GM12865 (cell line): ENCODE measurements at regions not wholly inside any gene's neighbourhood (a gene's known extent, or its start where the extent isn't known, plus 50 kb on each side); places are given as distances from the start of the nearest gene placed in this dataset.

ENCODE experiments used
- DNase-seq: peaks from one replicate; pipeline ENCODE4 v3.0.0; 2010; ENCODE audit warnings: low read depth
- H3K4me3 ChIP-seq: 2 replicates; pipeline ENCODE4 v1.5.1; 2011; ENCODE audit warnings: mild to moderate bottlenecking, low read depth, low read length, control low read depth
- TF ChIP-seq, protein P1 (sequence below): IDR thresholded peaks from 2 replicates; pipeline ENCODE4 v1.5.1; 2011; ENCODE audit warnings: low read length, control low read depth, low read depth, inconsistent platforms; ENCODE audit not compliant: insufficient read depth; ENCODE audit errors: missing control alignments

DNA sequence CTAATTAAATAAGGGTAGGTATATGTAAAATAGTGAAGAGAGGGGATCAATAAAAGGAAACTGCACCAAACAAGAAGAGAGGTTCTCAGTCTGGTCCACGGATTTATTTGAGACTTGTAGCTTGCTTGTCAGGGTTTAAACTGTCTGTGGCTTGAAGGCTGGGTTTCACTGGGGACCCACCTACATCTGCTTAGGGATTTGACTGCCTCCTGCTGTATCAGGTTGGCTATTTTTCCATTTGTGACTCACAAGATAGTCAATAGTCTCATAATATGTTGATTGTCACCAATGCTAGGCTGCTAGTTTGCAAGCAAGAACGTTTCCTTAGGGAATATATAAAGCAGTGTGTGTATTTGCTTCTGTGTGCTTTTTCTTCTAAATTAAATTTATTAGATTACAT, 1950.7 kb upstream of the IGFBP7 start:
- TF ChIP-seq, protein P1, sequence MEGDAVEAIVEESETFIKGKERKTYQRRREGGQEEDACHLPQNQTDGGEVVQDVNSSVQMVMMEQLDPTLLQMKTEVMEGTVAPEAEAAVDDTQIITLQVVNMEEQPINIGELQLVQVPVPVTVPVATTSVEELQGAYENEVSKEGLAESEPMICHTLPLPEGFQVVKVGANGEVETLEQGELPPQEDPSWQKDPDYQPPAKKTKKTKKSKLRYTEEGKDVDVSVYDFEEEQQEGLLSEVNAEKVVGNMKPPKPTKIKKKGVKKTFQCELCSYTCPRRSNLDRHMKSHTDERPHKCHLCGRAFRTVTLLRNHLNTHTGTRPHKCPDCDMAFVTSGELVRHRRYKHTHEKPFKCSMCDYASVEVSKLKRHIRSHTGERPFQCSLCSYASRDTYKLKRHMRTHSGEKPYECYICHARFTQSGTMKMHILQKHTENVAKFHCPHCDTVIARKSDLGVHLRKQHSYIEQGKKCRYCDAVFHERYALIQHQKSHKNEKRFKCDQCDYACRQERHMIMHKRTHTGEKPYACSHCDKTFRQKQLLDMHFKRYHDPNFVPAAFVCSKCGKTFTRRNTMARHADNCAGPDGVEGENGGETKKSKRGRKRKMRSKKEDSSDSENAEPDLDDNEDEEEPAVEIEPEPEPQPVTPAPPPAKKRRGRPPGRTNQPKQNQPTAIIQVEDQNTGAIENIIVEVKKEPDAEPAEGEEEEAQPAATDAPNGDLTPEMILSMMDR: no peak
- no peak overlapping the region for H3K4me3 ChIP-seq
- no peak for DNase-seq

DNA sequence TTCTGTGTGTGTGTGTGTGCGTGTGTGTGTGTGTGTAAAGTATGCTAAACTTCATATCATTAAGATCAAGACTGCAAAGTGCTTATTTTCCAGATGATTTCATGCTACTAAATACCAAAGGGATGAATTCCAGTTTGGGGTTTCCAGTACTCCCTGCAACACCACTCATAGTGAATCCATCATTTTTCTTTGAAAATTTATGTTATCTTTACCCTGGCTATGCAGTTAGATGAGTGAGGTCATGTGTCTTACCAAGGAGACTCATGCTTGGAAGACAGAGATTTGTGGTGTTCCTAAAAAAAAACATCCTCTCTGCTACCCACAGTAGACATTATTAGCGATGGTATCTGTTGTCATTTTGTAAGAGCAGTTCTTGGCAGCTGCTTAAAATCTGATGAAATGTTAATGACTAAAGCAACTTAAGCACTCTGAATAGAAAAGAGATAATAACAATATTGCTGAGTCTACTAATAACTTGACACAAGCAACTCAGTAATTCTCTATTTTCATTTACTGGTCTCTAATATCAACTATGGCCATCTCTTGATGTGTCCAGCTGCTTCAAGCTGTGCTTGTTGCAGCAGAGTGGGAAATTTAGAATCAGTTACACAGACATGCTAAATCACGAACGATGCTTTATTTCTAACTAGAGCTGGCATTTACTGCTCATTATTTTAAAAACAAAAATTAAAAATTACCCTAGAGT, 1953.0 kb upstream of the IGFBP7 start:
- no peak overlapping the region for H3K4me3 ChIP-seq
- TF ChIP-seq, protein P1: no peak
- DNase-seq: no peak

DNA sequence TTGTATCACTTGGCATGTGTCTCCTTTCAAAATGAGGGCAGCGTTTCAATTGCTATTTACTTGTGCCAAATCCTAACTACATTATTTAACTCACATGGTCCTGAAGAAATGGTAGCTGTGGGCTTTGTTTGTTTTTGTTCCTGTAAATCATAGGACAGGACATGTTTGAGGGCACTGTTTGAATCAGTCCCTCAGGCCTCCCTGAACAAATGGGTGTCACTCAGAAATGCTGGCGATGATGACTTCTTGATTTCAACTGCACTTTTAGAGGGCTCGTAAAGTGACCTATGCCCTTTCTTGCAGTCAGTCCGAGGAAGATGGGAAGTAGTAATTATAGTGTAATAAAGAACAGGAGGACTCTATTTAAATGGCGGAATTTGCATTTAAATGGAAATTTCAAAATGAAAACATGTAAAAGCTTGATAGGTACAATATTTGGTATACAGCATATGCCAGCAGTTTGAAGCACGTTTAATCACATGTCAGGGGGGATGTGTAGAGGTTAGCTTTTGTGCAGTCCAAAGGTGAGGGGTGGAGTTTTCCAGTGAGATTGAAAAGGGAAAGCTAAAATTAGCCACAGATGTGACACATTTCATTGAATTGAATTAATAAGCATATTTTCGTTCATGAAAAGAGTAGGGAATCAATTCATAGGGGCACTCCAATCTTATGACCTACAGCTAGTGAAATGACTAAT, 1958.7 kb upstream of the IGFBP7 start:
- no peak overlapping the region for H3K4me3 ChIP-seq
- TF ChIP-seq, protein P1: no peak
- no peak for DNase-seq

DNA sequence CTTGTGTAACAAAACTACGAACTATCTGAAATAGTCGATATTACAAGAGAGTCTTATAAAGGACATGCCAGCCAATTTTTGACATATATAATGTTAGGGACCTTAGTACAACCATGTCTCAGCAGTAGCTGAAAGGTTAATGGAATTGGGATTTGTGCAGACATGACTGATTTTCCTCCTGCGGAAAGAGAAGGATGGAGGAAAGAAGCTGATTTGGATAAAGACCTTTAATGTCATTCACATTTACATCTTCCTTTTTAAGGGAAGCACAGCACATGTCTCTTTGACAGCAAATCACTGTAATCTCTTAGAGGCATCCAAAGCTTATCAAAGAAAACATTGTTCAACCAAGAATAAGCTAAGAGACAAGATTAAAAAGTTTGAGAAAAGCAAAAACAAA, 1976.2 kb upstream of the IGFBP7 start:
- H3K4me3 ChIP-seq: no peak overlapping the region
- DNase-seq: no peak
- TF ChIP-seq, protein P1: no peak

DNA sequence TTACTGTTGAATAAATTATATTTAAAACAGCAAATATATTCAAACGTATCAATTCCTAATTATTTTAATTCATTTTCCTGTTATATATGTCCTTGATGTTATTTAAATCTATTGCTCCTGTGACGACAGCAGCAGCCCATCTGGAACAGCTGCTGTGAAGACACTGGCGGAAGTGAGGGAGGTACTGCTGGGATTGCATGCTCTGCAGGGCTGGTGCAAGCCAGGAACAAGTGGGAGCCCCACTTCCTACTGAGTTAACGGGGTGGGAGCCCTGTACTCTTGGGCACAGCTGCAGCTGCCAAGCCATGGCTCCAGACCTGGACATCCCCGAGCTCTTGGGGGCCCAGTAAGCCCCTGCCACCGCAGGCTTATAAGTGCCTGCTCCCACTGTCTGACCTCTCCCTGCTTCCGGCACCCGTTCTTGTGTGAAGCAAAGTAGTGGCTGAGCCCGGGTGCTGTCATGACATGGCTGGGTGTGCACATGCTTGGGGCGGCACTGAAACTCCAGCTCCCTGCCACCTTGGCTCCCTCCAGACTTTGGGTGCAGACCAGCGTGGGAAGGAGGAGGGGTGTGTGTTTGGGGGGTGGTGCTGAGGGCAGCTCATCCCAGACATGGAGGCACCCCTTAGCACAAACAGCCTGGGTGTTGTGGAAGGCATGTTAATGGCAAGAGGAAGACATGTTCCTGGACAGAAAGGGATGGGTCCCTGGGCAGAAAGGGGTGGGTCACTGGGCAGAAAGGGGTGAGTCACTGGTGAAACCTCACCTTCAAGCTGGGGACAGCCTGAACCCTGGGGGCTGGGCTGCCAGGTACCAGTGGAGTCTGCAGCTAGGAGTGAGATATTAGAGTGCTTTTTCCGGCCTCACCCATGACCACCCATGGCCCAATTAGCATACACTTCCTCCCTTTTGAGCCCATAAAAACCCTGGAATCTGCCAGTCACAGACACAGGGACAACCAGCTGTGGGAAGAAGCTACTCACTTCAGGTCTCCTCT, 1981.3 kb upstream of the IGFBP7 start:
- H3K4me3 ChIP-seq: no peak overlapping the region
- DNase-seq: no peak
- TF ChIP-seq, protein P1: no peak

DNA sequence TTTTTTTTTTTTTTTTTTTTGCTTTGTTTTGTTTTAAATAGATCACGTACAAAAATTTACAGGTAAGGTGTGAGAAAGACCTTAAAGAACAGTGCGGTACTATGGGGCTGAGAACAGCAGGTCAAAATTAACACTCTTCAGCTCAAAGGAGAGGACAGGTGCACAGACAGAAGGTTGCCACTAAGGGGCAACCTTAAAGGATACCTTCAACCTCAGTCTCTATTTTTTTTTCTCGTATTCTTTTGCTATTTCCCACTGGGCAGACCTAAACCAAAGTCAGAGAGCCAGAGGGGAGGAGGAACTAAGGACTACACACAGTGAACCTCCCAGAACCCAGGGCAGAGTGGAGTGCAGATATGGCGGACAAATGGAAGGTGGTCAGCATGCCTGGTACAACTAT, 1984.3 kb upstream of the IGFBP7 start:
- no peak for DNase-seq
- TF ChIP-seq, protein P1: no peak
- no peak overlapping the region for H3K4me3 ChIP-seq
